ENCODE measurements at regions not wholly inside any gene's neighbourhood (a gene's known extent, or its start where the extent isn't known, plus 50 kb on each side); places are given as distances from the start of the nearest gene placed in this dataset.
"Not testable (repeated sequence)": the region's sequence is repeated elsewhere in the genome, so short reads cannot be mapped to it uniquely, and the experiment has no call there.

DNA sequence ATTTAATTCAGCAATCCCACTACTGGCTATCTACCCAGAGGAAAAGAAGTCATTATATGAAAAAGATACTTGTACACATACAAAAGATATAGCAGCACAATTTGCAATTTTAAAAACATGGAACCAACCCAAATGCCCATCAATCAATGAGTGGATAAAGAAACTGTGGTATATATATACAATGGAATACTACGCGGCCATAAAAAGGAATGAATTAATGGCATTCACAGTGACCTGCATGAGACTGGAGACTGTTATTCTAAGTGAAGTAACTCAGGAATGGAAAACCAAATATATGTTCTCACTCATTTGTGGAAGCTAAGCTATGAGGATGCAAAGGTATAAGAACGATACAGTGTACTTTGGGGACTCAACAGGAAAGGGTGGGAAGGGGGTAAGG is 102.8 kb upstream of the KCNMA1 start:
- not testable (repeated sequence) for DNase-seq (ENCODE audit: low spot score)

DNA sequence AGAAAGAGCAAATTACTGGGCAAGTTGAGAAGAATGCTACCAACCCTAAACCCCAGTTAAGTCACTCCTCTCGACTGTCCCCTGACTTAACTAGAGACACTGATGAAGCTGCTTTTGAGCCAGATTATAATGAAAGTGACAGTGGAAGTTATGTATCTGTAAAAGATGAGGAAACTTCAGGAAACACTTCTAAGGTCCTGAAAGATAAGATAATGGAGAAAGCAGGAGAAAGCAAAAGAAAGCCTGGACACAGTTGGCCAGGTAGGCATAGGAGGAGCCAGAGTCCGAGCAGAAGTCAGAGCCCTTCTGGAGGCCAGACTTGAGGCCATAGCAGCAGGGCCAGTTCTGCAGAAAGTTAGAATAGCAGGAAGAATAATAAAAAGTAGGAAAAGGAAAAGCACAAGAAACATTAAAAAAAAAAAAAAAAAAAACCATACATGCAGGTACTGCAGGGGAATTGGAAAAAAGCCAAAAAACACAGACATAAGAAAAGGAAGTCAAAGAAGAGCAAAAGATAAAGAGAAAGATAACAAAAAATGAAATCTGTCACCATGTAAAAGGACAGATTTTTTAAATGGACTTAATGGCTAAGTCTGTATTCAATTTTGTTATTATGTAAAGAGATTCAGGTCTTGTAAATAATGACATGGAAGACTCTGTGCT is 101.0 kb upstream of the KCNMA1 start:
- no peak for DNase-seq (ENCODE audit: low spot score)

DNA sequence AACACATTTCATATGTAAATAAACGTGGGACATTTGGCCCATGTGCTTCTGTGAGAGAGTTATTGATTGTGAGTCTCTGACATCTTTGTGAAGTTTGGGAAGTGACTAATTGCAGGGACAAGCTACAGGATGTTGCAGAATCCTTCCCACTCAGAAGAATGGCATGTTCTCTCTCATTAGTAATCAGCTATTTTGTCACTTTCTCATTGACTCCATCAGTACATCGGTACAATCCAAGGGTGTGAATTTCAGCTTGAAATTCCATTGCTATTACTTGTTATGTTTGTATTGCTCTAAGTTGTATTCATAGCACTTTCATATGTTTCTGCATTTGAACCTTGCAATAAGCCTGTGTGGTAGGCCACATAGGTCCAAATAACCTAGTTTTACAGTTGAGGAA is 100.0 kb upstream of the KCNMA1 start:
- no peak for DNase-seq (ENCODE audit: low spot score)

DNA sequence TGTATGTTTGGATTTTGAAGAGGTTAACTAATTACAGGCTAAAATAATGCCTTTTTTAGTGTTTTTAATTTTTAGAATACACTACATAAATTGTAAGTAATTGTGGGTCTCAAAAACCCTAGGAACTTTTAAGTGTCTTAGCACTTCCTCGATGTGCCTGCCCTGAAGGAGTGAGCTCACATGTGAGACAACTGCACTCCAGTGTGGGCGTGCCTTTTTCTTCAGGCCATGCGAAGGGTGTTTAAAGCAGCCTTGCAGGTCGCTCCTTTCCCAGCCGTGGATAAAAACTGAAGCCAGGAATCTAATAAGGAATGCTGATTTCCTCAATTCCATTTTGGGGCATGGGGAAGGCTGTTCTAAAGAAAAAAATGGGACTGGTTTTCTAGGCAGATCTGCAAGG is 97.5 kb upstream of the KCNMA1 start:
- not testable (repeated sequence) for DNase-seq (ENCODE audit: low spot score)

DNA sequence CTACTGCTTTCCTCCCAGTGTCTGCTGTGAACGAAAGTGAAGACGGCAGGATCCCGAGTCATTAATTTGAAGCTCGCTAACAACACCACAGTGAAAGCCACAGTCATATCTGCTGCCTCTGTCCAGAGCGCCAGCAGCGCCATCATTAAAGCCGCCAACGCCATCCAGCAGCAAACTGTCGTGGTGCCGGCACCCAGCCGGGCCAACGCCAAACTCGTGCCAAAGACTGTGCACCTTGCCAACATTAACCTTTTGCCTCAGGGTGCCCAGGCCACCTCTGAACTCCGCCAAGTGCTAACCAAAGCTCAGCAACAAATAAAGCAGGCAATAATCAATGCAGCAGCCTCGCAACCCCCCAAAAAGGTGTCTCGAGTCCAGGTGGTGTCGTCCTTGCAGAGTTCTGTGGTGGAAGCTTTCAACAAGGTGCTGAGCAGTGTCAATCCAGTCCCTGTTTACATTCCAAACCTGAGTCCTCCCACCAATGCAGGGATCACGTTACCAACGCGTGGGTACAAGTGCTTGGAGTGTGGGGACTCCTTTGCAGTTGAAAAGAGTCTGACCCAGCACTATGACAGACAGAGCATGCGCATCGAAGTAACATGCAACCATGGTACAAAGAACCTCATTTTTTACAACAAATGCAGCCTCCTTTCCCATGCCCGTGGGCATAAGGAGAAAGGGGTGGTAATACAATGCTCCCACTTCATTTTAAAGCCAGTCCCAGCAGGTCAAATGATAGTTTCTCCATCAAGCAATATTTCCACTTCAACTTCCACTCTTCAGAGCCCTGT is 94.8 kb upstream of the KCNMA1 start:
- no peak for DNase-seq (ENCODE audit: low spot score)

DNA sequence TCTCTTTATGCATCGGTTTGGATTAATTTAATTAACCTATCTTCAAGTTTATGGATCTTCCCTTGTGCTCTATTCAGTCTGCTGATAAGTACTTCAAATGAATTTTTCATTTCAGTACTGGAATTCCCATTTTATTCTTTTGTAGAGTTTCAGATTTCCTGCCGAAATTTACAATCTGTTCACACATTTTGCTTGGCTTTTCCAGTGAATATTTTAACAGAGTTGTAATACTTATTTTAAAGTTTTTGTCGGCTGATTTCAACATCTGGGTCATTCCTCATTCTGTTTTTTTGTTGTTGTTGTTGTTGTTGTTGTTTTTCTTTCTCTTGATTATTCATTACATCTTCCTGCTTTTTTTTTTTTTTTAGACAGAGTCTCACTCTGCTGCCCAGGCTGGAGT is 89.9 kb upstream of the KCNMA1 start:
- no peak for DNase-seq (ENCODE audit: low spot score)

DNA sequence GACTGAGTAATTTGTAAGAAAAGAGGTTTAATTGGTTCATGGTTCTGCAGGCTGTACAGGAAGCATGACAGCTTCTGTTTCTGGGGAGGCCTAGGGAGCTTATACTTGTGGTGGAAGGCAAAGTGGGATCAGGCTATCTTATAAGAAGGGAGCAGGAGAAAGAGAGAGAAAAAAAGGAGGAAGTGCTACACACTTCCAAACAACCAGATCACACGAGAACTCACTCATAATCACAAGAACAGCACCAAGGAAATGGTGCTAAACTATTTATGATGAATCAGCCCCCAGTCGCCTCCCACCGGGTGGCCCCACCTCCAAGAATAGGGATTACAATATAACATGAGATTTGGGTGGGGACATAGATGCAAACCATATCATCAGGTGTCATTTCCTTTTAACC is 89.1 kb upstream of the KCNMA1 start:
- no peak for DNase-seq (ENCODE audit: low spot score)

DNA sequence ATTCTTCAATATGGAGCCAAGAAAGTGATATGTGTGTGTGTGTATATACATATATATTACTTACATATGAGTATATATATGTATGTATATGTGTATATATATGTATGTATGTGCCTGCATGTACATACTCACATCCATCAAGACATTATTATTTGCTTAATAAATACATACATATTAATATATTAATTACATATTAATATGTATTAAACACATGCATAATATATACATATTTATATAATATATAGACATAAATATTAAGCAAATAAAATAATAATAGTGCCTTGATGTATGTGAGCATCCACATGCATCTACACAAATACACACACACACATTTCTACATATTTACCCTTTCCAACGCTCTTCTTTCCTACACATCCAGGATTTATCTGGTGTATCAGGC is 88.7 kb upstream of the KCNMA1 start:
- no peak for DNase-seq (ENCODE audit: low spot score)

DNA sequence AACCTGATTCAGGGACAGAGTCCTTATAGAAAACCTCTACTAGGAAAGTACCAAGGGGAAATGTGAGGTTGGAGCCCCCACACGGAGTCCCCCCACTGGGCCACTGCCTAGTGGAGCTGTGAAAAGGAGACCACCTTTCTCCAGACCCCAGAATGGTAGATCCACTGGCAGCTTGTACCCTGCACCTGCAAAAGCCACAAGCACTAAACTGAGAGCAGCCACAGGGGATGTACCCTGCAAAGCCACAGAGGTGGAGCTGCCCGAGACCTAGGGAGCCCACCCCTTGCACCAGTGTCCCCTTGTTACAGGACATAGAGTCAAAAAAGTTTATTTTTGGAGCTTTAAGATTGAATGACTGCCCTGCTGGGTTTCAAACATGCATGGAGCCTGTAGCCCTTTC is 87.2 kb upstream of the KCNMA1 start:
- DNase-seq (ENCODE audit: low spot score): no peak

DNA sequence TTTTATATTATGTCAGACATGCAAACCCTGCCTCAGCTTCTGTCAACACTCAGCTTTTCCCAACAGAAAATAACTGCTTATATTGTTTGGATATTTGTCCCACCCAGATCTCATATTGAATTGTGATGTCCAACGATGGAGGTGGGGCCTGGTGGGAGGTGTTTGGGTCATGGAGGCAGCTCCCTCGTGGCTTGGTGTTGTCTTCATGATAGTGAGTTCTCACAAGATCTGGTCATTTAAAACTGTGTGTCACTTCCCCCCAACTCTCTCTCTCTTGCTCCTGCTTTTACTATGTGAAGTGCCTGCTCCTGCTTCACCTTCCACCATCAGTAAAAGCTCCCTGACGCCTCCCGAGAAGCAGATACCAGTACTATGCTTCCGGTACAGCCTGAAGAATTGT is 85.8 kb upstream of the KCNMA1 start:
- DNase-seq (ENCODE audit: low spot score): no peak

DNA sequence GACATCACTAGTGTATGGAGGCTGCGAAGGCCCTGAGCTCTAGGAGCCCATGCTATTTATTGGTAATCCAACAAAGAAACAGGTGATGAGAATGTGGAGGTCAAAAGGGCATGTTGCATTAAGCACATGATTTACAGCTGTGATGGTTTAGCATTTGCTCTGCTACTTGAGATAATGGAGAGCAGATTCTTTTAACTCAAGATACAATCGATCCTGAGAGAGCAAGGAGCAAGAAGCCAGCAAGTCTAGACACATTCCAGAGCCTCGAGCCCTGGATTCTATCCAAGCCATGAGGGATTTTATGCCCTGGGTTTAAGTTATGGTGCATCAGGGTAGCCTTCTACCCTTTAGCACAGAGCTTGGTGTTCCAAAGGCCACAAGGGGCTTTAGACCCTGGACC is 85.3 kb upstream of the KCNMA1 start:
- not testable (repeated sequence) for DNase-seq (ENCODE audit: low spot score)

DNA sequence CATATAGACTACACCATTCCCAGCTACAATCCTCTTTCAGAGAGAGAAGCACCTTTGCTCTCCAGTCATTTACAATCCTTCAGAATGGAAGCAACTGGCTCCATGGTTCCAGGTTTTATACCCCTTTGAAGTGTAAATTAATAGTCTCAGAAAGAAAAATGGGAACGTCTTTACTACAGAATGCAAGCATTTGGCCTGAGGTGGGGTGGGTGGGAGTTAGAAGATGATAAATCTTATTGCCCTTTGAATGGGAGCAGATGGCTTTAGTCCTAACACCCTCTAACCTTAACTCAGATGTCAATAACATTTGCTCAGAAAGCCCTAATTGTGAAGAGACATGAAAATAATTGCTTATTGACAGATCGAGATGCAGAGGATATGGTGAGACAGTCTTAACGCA is 84.2 kb upstream of the KCNMA1 start:
- no peak for DNase-seq (ENCODE audit: low spot score)

DNA sequence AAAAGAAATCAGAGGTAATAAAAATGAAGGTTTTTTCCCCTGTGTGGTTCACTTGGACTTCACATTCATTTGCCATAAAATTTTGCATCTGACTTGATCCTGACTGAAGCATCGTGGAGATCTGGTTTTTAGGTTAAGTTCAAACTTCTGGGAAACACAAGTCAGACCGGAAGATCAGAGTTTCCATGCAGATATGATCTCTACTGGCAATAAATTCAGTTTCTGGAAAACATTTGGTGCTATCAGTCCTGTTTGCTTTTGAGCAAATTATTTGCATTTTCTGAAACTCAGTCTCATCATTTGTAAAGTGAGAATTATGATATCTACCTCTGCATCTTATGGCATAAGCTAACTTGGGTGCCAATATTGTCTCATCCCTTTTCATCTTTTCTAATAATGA is 81.3 kb upstream of the KCNMA1 start:
- DNase-seq (ENCODE audit: low spot score): no peak

DNA sequence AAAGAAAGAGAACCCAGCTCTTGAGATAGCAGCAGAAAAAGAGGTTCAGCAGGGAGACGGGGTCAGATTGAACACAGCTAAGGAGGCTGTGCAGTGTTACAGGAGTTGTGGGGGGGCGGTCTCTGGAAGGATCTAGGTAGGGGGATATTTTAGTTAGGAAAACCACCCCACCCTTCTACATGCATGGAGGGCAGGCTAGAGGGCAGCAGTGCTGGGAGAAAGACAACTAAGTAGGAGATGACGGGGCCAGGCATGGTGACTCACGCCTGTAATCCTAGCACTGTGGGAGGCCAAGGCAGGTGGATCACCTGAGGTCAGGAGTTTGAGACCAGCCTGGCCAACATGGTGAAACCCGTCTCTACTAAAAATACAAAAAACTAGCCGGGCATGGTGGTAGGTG is 80.7 kb upstream of the KCNMA1 start:
- DNase-seq (ENCODE audit: low spot score): not testable (repeated sequence)

DNA sequence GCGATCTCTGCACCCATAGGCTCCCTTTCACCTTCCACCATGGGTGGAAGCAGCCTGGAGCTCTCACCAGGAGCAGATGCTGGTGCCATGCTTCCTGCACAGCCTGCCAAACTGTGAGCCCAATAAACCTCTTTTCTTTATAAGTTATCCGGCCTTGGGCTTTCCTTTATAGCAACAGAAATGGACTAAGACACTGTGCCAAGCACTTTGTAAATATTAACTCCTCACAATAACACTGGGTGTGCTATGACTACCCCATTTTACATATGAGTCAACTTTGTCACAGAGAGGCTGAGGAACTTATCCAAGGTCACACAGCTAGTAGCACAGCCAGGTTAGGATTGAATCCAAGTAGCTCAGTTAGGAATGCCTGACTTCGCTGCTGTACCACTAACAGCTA is 79.7 kb upstream of the KCNMA1 start:
- DNase-seq (ENCODE audit: low spot score): no peak

DNA sequence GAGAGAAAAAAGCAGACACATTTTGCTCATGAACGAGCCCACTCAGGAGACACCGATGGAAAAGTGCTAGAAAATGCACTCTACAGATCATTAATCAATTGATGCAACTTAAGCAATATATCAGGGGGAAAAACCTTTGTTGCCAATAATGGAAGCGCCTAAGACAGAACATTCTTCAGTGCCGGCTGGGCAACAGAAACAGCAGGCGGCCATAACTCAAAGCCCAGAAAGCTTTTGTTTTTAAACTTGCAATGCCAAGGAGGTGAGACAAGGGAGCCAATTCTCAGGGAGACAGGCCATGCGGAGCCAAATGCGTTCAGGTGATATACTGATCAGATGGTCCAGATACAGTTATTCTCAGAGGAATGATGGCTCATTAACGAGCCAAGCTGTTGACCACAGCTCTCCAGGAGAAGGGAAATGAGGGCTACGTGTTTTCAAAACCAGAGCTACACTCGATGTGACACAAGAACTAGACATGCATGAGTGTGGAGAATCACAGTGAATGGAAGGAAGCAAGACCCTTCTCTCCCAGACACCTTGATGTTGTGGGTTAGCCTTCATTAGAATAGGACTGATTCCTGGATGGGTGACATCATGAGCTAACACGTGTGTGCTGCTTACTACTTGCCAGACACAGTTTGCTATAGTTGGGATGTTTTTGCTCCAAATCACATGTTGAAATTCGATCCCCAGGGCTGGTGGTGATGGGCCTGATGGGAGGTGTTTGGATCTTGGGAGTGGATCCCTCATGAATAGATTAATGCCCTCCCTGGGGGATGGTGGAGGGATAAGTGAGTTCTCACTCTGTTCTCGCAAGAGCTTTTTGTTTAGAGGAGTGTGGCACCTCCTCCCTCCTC is 79.1 kb upstream of the KCNMA1 start:
- DNase-seq (ENCODE audit: low spot score): no peak

DNA sequence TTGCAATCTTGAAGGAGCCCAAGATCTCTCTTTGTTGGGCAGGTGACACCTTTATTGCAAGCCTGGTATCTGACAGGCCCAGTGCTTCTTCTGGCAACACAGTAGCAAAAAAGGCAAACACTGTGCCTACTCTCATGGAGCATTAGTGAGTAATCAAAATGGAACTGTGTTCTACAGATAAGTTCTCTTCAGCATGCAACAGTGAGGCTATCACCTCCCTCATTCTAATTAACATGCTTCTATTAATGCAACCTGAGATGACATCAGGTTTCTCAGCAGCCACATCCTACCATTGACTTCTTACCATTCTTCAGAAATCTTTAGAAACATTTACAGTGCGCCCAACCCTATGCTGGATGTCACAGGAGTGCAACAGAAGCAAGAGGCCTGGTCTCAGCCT is 77.9 kb upstream of the KCNMA1 start:
- DNase-seq (ENCODE audit: low spot score): no peak

DNA sequence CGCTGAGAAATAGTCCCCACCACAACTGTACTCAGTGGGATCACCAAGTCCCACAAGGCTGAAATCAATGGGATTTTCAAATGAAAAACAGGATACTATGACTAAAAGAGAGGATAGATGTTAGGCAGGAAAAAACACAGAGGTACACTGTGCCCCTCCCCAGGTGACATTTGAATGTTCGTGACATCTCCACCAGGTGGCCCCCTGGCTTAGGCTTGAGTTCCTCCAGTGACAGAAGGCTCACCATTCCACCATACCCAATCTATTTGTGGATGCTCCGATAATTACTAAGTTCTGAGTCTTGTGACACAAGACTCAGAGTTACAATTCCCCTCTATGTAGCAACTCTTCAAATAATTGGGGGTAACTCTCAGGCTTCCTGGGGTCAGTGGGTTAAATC is 77.5 kb upstream of the KCNMA1 start:
- DNase-seq (ENCODE audit: low spot score): no peak

DNA sequence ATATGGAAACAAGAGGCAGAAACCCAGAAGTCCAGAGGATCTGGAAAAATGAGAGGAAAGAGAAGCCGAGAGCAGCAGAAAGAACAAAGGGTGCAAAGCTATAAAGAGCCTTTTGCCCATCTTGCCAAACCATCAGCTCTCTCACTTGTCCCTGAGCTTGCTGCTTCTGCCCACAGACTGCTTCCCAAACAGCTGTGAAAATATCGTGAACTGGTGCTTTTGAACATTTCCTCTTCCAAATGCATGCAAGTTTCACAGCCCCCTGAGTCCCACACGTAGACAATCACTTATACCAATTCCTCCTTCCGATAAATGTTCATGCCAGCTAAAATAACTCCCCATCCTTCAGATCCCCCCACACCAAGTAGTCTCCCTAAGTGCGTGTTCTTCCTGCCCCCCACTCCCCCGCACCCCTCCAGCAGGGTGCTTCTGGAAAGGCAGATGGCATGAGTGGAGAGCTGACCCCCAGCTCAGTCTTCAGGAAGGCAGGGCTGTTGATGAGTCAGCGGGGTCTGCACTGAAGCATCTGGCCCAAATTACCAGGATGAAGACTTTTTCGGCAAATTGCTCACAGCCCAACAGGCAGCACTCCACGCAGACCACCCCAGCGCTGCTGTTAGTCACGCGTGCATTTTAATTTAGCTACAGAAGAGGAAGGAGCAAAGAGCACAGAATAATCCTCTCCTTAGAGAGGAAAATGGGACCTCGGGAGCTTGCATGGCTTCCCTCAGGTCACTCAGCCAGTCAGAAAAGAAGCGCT is 76.1 kb upstream of the KCNMA1 start:
- DNase-seq (ENCODE audit: low spot score): no peak

DNA sequence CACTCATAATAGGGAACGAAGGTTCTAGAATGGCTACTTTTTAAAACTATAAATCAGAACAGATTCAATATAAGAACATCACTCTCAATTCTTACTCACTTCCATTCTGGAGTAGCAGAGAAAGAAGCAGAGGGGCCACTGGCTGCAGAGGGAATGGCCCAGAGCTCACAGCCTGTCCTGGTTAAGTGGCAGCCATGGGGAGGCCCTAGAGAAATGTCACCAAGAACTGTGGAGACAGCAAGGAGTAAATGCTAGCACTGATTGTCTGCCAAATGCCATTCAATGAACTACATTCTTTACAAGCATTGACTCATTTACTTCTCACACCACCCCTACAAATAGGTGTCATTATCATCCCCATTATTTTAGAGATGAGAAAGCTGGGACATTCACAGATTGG is 74.6 kb upstream of the KCNMA1 start:
- no peak for DNase-seq (ENCODE audit: low spot score)

DNA sequence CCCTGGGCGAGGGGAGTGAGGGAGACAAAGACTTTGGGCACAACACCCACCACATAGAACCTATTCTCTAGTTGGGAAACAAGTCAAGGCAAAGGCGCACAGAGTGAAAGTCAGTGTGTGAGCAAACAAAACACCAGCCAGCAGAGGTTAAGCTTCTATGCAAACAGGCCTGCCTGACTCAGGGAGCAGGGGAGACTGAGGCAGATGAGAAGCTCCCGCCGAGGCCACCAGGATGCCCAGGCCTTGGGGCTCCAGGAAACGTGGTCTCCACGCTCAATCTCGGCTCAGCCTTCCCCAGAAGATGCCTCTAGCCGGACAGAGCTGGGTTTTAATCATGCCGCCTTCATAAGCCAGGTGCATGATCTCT is 74.1 kb upstream of the KCNMA1 start:
- no peak for DNase-seq (ENCODE audit: low spot score)

Measured in hematopoietic multipotent progenitor cell treated with erythropoietin and hydrocortisone succinate and interleukin-3 and kit ligand, for 17 days (in vitro differentiated cells).